PC-3 (cell line): ENCODE measurements at regions not wholly inside any gene's neighbourhood (a gene's known extent, or its start where the extent isn't known, plus 50 kb on each side); places are given as distances from the start of the nearest gene placed in this dataset.

Source experiments
- ATAC-seq: fragments of 200-7000 bp; cut with Tn5 transposase; 2 replicates; pipeline ENCODE4 v1.9.1; 2020; ENCODE audit warnings: mild to moderate bottlenecking, moderate library complexity
- BruUV-seq: library from RNA; stranded (reverse); fragments of 400-500 nt; replicated peaks from 2 replicates; lab custom pipeline; 2021; lab: Mats Ljungman, UMichigan
- CTCF ChIA-PET: fragments of 300-600 bp; sonication (Branson Sonifier 250); formaldehyde crosslinking; loops from one replicate; lab custom pipeline; 2022; ENCODE audit warnings: antibody characterized with exemption; lab: Charles Lee
- POLR2A ChIA-PET: fragments of 300-600 bp; sonication (Branson Sonifier 250); formaldehyde crosslinking; loops from one replicate; lab custom pipeline; 2022; ENCODE audit warnings: antibody characterized with exemption; ENCODE audit not compliant: unreplicated experiment; lab: Charles Lee
- DNase-seq: peaks from one replicate; pipeline ENCODE4 v3.0.0-alpha.2; 2015
- H2AFZ ChIP-seq: fragments of 300-600 bp; sonication (generic); 2 replicates; pipeline ENCODE4 v1.6.0; 2016; ENCODE audit warnings: antibody characterized with exemption, low read length
- H3F3A ChIP-seq: fragments of 300-600 bp; sonication (generic); one replicate; pipeline ENCODE4 v1.6.0; 2017; ENCODE audit warnings: antibody characterized with exemption, low read length, control low read depth, mild to moderate bottlenecking; ENCODE audit not compliant: unreplicated experiment
- H3K27ac ChIP-seq: fragments of 300-600 bp; sonication (generic); 2 replicates; pipeline ENCODE4 v1.5.1; 2016; ENCODE audit warnings: mild to moderate bottlenecking, low read length
- H3K27me3 ChIP-seq: fragments of 300-600 bp; sonication (generic); 2 replicates; pipeline ENCODE4 v1.6.1; 2016; ENCODE audit warnings: low read length, mixed read lengths
- H3K36me3 ChIP-seq: fragments of 300-600 bp; sonication (generic); 2 replicates; pipeline ENCODE4 v1.6.1; 2016; ENCODE audit warnings: low read depth, mixed run types, low read length, mixed read lengths
- H3K4me1 ChIP-seq: fragments of 300-600 bp; sonication (generic); 2 replicates; pipeline ENCODE4 v1.5.1; 2016; ENCODE audit warnings: low read length; ENCODE audit not compliant: insufficient read depth
- H3K4me2 ChIP-seq: fragments of 300-600 bp; sonication (generic); 2 replicates; pipeline ENCODE4 v1.6.0; 2016; ENCODE audit warnings: low read length
- H3K4me3 ChIP-seq: fragments of 300-600 bp; sonication (generic); 2 replicates; pipeline ENCODE4 v1.5.1; 2016; ENCODE audit warnings: mild to moderate bottlenecking, low read length, mixed read lengths
- H3K79me2 ChIP-seq: fragments of 300-600 bp; sonication (generic); 2 replicates; pipeline ENCODE4 v1.6.1; 2017; ENCODE audit warnings: low read length, mixed read lengths
- H3K9ac ChIP-seq: fragments of 300-600 bp; sonication (generic); 2 replicates; pipeline ENCODE4 v1.6.0; 2016; ENCODE audit warnings: mild to moderate bottlenecking, low read length
- H3K9me2 ChIP-seq: fragments of 300-600 bp; sonication (generic); replicated peaks from 2 replicates; pipeline ENCODE4 v1.6.1; 2016; ENCODE audit warnings: mixed run types, low read length, mixed read lengths
- H3K9me3 ChIP-seq: fragments of 300-600 bp; sonication (generic); 2 replicates; pipeline ENCODE4 v1.6.1; 2016; ENCODE audit warnings: low read length, mixed read lengths
- H4K20me1 ChIP-seq: fragments of 300-600 bp; sonication (generic); 2 replicates; pipeline ENCODE4 v1.6.1; 2016; ENCODE audit warnings: low read length, mixed read lengths
- EZH2 ChIP-seq: fragments of 300-600 bp; sonication (generic); IDR thresholded peaks from one replicate; pipeline ENCODE4 v1.6.1; 2017; ENCODE audit warnings: antibody characterized with exemption, mild to moderate bottlenecking, low read length; ENCODE audit not compliant: unreplicated experiment
- EZH2phosphoT487 ChIP-seq: fragments of 300-600 bp; sonication (generic); IDR thresholded peaks from 2 replicates; pipeline ENCODE4 v1.6.1; 2018; ENCODE audit warnings: mild to moderate bottlenecking, antibody characterized with exemption, low read length, borderline replicate concordance
- intact Hi-C: fragments of 100-400 bp; cut with micrococcal nuclease; formaldehyde crosslinking; loops from 2 replicates; pipeline ENCODE4 v1.9.0; 2023
- TF ChIP-seq, protein P1 (sequence below): fragments of 300-600 bp; sonication (generic); conservative IDR thresholded peaks from 2 replicates; pipeline ENCODE4 v1.5.1; 2017; ENCODE audit warnings: antibody characterized with exemption, low read depth, mild to moderate bottlenecking, low read length

DNA sequence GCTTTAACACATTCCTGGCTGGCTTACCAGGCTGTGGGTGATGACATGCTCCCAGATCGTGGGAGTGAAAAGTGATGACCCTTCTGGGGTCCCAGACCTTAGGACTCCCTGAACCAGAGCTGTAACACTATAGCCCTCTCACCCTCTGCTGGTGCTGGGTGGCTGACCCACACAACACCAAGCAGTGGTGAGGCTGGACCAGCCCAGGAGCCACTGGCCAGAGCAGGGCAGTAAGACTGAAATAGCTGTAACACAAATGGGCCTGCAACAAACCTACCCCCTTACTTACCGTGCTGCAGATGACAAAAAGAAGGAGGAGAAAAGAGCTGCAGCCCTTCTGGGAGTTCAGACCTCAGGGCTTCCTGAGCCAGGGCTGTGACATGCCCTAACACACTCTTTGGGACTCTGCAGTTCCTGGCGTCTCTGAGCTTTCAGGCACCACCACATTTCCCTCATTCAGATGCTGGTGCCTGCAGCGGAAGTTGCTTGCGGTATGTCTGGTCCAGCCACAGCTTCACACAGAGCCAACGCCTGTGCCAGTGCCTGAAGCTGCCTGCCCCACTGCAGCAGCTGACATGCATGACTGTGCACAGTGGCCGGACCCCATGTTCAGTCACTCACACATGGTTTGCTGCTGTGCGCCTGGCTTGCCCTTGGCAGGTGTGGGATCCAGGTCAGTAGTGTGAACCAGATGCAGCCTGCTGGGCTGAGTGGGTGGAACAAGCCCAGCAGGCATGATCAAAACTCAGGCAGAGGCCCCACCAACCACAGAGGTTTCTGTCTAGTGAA, 1247.4 kb downstream of the EFNA5 start:
- Histone ChIP-seq H3K4me2 (no peak overlapping the region), H2AFZ (no peak overlapping the region), H3K79me2 (no peaks in the 10 kb centered on the region), H3K27me3 (no peaks in the 10 kb centered on the region), H3K4me1 (no peaks in the 10 kb centered on the region), H3K36me3 (no peaks in the 10 kb centered on the region), H4K20me1 (no peaks in the 10 kb centered on the region), H3K9me2 (no peaks in the 10 kb centered on the region), H3K27ac (no peak overlapping the region), H3K9me3 (peaks cover 8% of the 10 kb centered on the region; the same call in 1 of the 2 replicates), H3K9ac (no peak overlapping the region), H3F3A (no peaks in the 10 kb centered on the region), H3K4me3 (no peak overlapping the region)
- DNase-seq (no peak), ATAC-seq (no peak)
- intact Hi-C loops = no loop called here
- ChIA-PET POLR2A (no interaction called here), CTCF (no interaction called here)
- BruUV-seq = no TSS peak
- TF ChIP-seq EZH2phosphoT487 = no peak
- TF ChIP-seq, protein P1, sequence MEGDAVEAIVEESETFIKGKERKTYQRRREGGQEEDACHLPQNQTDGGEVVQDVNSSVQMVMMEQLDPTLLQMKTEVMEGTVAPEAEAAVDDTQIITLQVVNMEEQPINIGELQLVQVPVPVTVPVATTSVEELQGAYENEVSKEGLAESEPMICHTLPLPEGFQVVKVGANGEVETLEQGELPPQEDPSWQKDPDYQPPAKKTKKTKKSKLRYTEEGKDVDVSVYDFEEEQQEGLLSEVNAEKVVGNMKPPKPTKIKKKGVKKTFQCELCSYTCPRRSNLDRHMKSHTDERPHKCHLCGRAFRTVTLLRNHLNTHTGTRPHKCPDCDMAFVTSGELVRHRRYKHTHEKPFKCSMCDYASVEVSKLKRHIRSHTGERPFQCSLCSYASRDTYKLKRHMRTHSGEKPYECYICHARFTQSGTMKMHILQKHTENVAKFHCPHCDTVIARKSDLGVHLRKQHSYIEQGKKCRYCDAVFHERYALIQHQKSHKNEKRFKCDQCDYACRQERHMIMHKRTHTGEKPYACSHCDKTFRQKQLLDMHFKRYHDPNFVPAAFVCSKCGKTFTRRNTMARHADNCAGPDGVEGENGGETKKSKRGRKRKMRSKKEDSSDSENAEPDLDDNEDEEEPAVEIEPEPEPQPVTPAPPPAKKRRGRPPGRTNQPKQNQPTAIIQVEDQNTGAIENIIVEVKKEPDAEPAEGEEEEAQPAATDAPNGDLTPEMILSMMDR = no peak
- no peak for TF ChIP-seq EZH2

DNA sequence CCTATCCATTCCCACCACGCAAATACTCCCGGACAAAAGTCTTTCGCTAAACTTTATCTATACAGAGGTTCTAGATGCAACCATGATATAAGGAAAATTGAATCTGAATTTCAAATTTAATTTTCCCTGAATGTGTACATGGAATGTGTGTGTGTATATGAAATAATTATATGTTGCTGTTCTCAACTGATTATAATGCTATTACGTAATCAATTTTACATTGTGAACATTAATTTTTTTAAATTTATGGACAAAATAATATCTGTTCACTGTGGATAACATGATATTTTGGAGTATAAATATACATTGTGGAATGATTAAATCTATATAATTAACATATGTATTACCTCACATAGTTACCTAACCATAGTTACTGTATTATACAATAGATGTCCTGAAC, 1250.6 kb downstream of the EFNA5 start:
- DNase-seq (no peak), ATAC-seq (no peak)
- no peak overlapping the region for H2AFZ ChIP-seq
- no peaks in the 10 kb centered on the region for H3F3A ChIP-seq
- POLR2A ChIA-PET = no interaction called here
- H3K9me2 ChIP-seq = no peaks in the 10 kb centered on the region
- CTCF ChIA-PET = no interaction called here
- H3K27me3 ChIP-seq = no peaks in the 10 kb centered on the region
- intact Hi-C loops = no loop called here
- TF ChIP-seq EZH2phosphoT487 (no peak), EZH2 (no peak)
- TF ChIP-seq, protein P1 = no peak
- H3K4me1 ChIP-seq = 0 out of 2 replicates have a peak, but pooled peaks cover 3% of the 10 kb centered on the region
- no peak overlapping the region for H3K4me3 ChIP-seq
- H3K9me3 ChIP-seq = peaks cover 8% of the 10 kb centered on the region; the same call in 1 of the 2 replicates
- no peak overlapping the region for H3K27ac ChIP-seq
- H3K79me2 ChIP-seq = no peaks in the 10 kb centered on the region
- H4K20me1 ChIP-seq = no peaks in the 10 kb centered on the region
- H3K36me3 ChIP-seq = no peaks in the 10 kb centered on the region
- no TSS peak for BruUV-seq
- no peak overlapping the region for H3K4me2 ChIP-seq
- no peak overlapping the region for H3K9ac ChIP-seq

DNA sequence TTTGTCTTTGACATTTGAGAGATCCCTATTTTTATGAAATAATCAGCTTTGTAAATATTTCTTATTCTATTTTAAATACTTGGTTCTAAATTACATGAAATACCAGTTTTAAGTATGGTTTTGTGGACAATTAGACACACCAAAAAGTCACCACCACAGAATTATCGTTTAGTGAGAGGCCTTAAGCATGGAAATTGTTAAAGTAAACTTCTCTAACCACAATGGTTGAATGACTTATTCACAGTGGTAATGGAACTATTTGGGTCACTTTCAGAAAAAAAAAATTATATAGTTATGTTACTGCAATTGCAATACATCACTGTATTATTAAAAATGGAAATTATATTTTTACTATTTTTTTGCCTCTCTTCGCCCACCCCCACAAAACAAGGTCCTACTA, 1252.5 kb downstream of the EFNA5 start:
- peaks cover 7% of the 10 kb centered on the region; the same call in 1 of the 2 replicates for H3K9me3 ChIP-seq
- H2AFZ ChIP-seq = no peak overlapping the region
- no peak overlapping the region for H3K27ac ChIP-seq
- no peaks in the 10 kb centered on the region for H3K27me3 ChIP-seq
- no peak for ATAC-seq
- intact Hi-C loops = no loop called here
- no peak overlapping the region for H3K4me3 ChIP-seq
- no peaks in the 10 kb centered on the region for H3K36me3 ChIP-seq
- TF ChIP-seq, protein P1 = no peak
- TF ChIP-seq EZH2 (no peak), EZH2phosphoT487 (no peak)
- no peaks in the 10 kb centered on the region for H3K9me2 ChIP-seq
- H3F3A ChIP-seq = no peaks in the 10 kb centered on the region
- no peaks in the 10 kb centered on the region for H3K79me2 ChIP-seq
- no peak for DNase-seq
- H3K4me2 ChIP-seq = no peak overlapping the region
- no peak overlapping the region for H3K9ac ChIP-seq
- POLR2A ChIA-PET = no interaction called here
- H3K4me1 ChIP-seq = 0 out of 2 replicates have a peak, but pooled peaks cover 3% of the 10 kb centered on the region
- H4K20me1 ChIP-seq = no peaks in the 10 kb centered on the region
- BruUV-seq = no TSS peak
- CTCF ChIA-PET = no interaction called here
